Activated CD4-positive, alpha-beta T cell treated with anti-CD3 and anti-CD28 coated beads, Interleukin-2, amount 10 ng/mL, durations not matched to agents 7 days and 5 days (primary cell): ENCODE measurements at regions not wholly inside any gene's neighbourhood (a gene's known extent, or its start where the extent isn't known, plus 50 kb on each side); places are given as distances from the start of the nearest gene placed in this dataset.

Experiments
- CTCF ChIA-PET: fragments of 350-600 bp; sonication (Branson Sonifier 250); formaldehyde crosslinking; loops from one replicate; lab custom pipeline; 2021; ENCODE audit warnings: antibody characterized with exemption; lab: Charles Lee
- POLR2A ChIA-PET: fragments of 350-600 bp; sonication (Branson Sonifier 250); formaldehyde crosslinking; loops from one replicate; lab custom pipeline; 2021; ENCODE audit warnings: antibody characterized with exemption; lab: Charles Lee
- DNase-seq: peaks from one replicate; pipeline ENCODE4 v3.0.0-alpha.2; 2020
- H3K27ac Mint-ChIP-seq: one replicate; pipeline ENCODE4 v1.8.0; 2021; ENCODE audit warnings: mild to moderate bottlenecking, moderate library complexity, mixed read lengths
- H3K27me3 Mint-ChIP-seq: one replicate; pipeline ENCODE4 v1.8.0; 2021; ENCODE audit warnings: mixed read lengths
- H3K36me3 Mint-ChIP-seq: one replicate; pipeline ENCODE4 v1.8.0; 2021; ENCODE audit warnings: low read depth, mixed read lengths
- H3K4me1 Mint-ChIP-seq: one replicate; pipeline ENCODE4 v1.8.0; 2021; ENCODE audit warnings: mixed read lengths
- H3K4me3 Mint-ChIP-seq: one replicate; pipeline ENCODE4 v1.8.0; 2021; ENCODE audit warnings: mild to moderate bottlenecking, moderate library complexity, mixed read lengths
- H3K9me3 Mint-ChIP-seq: one replicate; pipeline ENCODE4 v1.8.0; 2021; ENCODE audit warnings: mixed read lengths

DNA sequence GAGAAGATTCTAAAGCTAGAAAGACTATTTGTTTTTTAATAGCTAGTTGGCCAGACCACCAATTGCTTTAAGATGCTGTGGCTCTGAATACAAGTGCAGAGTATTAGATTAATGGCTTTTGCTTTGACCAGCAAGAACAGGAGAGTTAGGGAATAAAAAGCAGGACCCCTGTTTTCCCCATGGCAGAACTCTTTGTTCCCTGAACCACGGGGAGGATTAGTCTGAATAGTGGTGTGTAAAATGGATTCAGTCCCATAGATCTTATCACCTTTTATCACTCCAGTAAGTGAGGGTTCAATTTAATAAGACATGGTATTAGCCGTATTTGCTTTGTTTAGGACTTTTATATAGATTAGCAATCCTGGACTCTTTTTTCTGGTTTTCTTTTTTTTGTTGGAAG, 562.6 kb upstream of the DPPA4 start:
- H3K27me3 Mint-ChIP-seq = no peaks in the 10 kb centered on the region
- no peaks in the 10 kb centered on the region for H3K9me3 Mint-ChIP-seq
- no peak overlapping the region for H3K27ac Mint-ChIP-seq
- H3K36me3 Mint-ChIP-seq = no peaks in the 10 kb centered on the region
- ChIA-PET CTCF (no interaction called here), POLR2A (no interaction called here)
- DNase-seq = no peak
- H3K4me1 Mint-ChIP-seq = peaks cover 7% of the 10 kb centered on the region
- no peak overlapping the region for H3K4me3 Mint-ChIP-seq

DNA sequence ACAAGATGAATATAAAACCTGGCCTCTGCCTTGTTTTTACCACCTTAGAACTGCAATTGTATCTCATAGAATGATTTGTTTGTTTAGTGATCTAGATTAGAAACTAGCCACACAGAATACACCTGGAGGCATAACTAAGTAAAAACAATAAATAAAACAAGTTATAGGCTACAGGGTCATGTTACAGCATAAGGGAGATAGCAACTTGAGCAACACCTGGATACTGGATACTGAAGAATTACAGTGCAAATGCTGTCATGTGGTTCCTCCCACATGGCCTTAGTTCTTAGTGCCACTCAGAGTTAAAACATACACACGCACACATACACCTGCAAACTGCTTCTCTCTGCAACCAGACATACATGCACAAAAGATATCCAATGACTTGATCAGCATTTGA, 563.4 kb upstream of the DPPA4 start:
- H3K36me3 Mint-ChIP-seq = no peaks in the 10 kb centered on the region
- no peak for DNase-seq
- H3K27ac Mint-ChIP-seq = no peak overlapping the region

DNA sequence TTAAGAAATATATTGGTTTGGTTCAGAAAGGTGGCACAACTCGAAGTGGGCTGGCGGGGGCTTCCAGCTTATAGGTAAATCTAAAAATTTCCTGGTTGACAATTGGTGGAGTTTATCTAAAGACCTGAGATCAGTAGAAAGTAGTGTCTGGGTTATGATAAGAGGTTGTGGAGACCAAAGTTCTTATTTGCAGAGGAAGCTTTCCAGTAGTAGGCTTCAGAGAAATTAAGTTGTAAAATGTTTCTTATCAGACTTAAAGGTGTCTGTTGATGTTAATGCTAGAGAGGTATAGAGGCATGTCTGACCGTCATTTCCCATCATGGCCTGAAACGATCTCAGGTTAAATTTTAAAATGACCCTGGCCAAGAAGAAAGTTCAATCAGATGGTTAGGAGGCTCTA, 565.2 kb upstream of the DPPA4 start:
- Mint-ChIP-seq H3K36me3 (no peaks in the 10 kb centered on the region), H3K4me3 (no peak overlapping the region), H3K27me3 (no peaks in the 10 kb centered on the region), H3K9me3 (peaks cover 4% of the 10 kb centered on the region), H3K4me1 (peaks cover 7% of the 10 kb centered on the region), H3K27ac (no peak overlapping the region)
- ChIA-PET POLR2A (no interaction called here), CTCF (interaction anchor here (0.6 kb wide), 1 partner anchor 915 kb away, joined by 3 read pairs; no protein-coding TSS in a partner anchor)
- no peak for DNase-seq

More for the DNA sequence above, 563.4 kb upstream of the DPPA4 start:
- Mint-ChIP-seq H3K27me3 (no peaks in the 10 kb centered on the region), H3K9me3 (peaks cover 2% of the 10 kb centered on the region), H3K4me3 (no peak overlapping the region), H3K4me1 (peaks cover 7% of the 10 kb centered on the region)
- ChIA-PET POLR2A (no interaction called here), CTCF (no interaction called here)

DNA sequence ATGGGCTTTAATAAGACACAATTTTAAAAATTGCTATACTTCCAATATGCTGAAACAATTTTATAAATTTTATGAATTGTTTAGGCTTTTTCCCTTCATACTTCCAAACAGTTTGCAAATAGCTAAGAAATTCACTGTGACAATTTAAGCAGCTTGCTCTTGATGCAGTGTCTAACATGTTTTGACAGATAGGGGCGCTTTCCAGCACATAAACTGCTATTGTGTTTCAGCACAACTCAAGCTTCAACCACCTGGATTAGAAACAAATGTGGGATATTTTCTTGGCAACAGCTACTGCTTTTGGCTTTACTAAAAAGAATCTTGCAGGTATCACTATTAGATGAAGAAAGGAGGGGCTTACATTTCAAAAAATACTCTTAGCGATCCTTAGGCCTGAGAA, 565.8 kb upstream of the DPPA4 start:
- CTCF ChIA-PET = no interaction called here
- DNase-seq = no peak
- Mint-ChIP-seq H3K36me3 (no peaks in the 10 kb centered on the region), H3K27ac (no peak overlapping the region), H3K27me3 (no peaks in the 10 kb centered on the region), H3K4me3 (no peak overlapping the region), H3K4me1 (peaks cover 7% of the 10 kb centered on the region), H3K9me3 (peaks cover 4% of the 10 kb centered on the region)
- POLR2A ChIA-PET = no interaction called here

DNA sequence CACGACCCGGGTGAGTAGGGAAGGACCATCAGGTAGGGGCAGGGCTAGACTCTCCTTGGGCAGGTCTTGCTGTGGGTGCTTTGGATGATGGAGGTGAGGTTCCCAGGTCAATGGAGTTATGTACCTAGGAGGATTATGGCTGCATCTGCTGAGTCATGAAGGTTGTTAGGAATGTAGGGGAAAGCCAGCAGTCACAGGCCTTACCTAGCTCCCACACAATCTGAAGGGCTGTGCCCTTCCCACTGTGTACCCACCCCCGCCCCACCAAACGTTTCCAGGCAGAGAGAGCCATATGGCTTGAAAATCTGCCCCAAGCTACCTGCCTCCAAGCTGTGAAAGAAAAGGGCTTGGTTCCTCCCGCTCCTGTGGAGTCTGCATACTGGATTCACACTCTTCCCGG, 573.4 kb upstream of the DPPA4 start:
- Mint-ChIP-seq H3K36me3 (no peaks in the 10 kb centered on the region), H3K4me1 (no peaks in the 10 kb centered on the region), H3K27me3 (no peaks in the 10 kb centered on the region), H3K4me3 (no peak overlapping the region), H3K9me3 (peaks cover 8% of the 10 kb centered on the region), H3K27ac (no peak overlapping the region)
- ChIA-PET CTCF (no interaction called here), POLR2A (no interaction called here)
- DNase-seq = no peak

DNA sequence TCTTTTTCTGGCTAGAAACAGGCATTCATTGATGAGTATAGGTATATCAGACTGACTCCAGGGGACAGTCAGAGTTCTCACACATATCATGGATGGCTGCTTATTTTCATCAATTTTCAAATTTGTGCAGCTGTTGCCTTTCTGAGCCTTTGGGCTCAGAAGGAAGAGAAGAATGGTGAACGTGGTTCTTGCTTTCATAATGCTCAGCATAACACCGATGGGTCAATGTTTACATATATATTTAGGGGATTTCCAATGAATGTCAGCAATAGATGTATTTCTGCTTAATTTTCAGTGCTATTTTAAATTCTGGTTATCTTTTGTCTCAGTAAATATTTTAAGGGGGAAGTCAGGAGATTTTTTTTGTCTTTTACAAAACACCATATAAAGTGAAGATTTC, 581.4 kb upstream of the DPPA4 start:
- Mint-ChIP-seq H3K36me3 (no peaks in the 10 kb centered on the region), H3K27ac (no peak overlapping the region), H3K4me1 (no peaks in the 10 kb centered on the region), H3K27me3 (no peaks in the 10 kb centered on the region), H3K4me3 (no peak overlapping the region), H3K9me3 (peaks cover 4% of the 10 kb centered on the region)
- DNase-seq = no peak
- POLR2A ChIA-PET = no interaction called here
- CTCF ChIA-PET = no interaction called here

DNA sequence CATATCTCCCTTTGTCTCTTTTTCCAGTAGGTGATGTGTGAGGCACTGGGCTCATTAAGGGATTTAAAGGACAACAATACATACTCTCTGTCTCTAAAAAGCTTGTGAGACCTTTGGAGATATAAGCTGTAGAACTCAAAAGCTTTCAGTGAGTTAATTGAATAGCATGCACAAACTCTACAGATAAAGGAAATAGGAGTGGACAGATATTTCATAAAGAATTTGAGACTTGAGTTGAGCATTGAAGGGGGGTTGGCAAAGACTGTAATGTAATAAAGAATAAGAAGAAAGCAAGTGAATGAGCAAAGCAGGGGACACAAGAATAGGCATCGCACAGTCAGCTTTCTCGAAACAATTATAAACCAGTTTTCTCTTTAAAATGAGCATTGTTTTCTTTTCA, 583.4 kb upstream of the DPPA4 start:
- POLR2A ChIA-PET = no interaction called here
- Mint-ChIP-seq H3K4me1 (no peaks in the 10 kb centered on the region), H3K27ac (no peak overlapping the region), H3K4me3 (no peak overlapping the region), H3K36me3 (no peaks in the 10 kb centered on the region), H3K27me3 (no peaks in the 10 kb centered on the region), H3K9me3 (peaks cover 4% of the 10 kb centered on the region)
- CTCF ChIA-PET = interaction anchor here (0.6 kb wide), 1 partner anchor 248 kb away, joined by 3 read pairs; no protein-coding TSS in a partner anchor
- no peak for DNase-seq

DNA sequence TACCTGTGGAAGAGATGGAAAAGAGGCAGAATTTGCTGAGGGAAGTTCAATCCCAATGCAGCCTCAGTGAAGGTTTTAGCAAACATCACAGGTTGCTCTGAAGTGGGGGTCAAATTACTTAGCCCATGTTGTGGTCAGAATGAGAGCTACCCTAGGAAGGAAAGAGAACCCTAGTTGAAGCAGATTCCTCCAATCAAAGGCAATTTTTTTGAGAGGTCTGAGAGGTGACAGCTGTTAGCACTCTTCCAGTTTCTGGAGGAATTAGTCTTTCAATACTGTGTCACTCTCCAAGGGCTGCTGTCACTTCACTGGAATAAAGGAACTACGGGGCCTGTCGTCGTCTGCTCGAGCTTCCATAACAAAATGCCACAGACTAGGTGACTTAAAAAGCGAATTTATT, 584.2 kb upstream of the DPPA4 start:
- no peak for DNase-seq
- POLR2A ChIA-PET = no interaction called here
- H3K36me3 Mint-ChIP-seq = no peaks in the 10 kb centered on the region
- CTCF ChIA-PET = no interaction called here
- no peaks in the 10 kb centered on the region for H3K27me3 Mint-ChIP-seq
- H3K9me3 Mint-ChIP-seq = peaks cover 4% of the 10 kb centered on the region
- no peak overlapping the region for H3K4me3 Mint-ChIP-seq
- H3K4me1 Mint-ChIP-seq = no peaks in the 10 kb centered on the region
- H3K27ac Mint-ChIP-seq = no peak overlapping the region

DNA sequence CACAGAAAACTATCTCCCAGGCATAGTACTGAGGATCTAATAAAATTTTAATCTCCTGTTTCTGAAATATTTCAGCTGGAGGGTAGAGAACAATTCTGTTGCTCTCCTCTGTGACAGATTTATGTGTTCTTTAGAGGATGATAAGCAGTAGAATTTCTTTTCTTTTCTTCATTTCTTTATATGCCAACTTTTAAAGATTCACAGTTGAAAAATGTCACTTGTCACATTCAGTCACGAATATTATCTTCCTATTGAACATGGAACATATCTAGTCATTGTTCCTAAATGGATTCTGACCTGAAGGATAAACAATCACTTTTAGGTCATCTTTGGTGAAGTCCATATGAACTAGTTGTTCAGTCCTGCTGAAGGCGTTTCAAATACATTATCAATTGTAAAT, 585.5 kb upstream of the DPPA4 start:
- H3K4me1 Mint-ChIP-seq = no peaks in the 10 kb centered on the region
- no peak overlapping the region for H3K4me3 Mint-ChIP-seq
- no peak overlapping the region for H3K27ac Mint-ChIP-seq
- POLR2A ChIA-PET = no interaction called here
- H3K27me3 Mint-ChIP-seq = no peaks in the 10 kb centered on the region
- no peak for DNase-seq
- CTCF ChIA-PET = no interaction called here
- no peaks in the 10 kb centered on the region for H3K36me3 Mint-ChIP-seq
- no peaks in the 10 kb centered on the region for H3K9me3 Mint-ChIP-seq

DNA sequence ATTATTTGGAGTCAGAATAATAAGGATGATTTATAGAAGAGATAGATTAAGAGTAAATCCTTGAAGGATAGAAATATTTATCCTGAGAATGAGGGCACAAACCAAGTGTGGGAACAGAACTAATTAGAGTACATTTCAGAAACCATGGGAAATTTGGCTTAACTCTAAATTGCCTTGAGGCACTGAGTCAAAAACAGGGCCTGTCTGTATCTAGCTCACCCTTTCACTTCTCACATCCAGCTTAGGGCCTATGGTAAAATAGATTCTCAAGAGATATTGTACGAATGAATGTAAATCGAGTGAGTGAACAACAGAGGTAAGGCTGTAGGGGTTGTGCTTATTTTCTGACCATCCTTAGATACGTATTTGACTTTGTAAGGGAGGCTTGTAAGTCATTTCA, 586.1 kb upstream of the DPPA4 start:
- CTCF ChIA-PET = no interaction called here
- no peaks in the 10 kb centered on the region for H3K9me3 Mint-ChIP-seq
- DNase-seq = no peak
- no peak overlapping the region for H3K4me3 Mint-ChIP-seq
- no peaks in the 10 kb centered on the region for H3K4me1 Mint-ChIP-seq
- H3K27me3 Mint-ChIP-seq = no peaks in the 10 kb centered on the region
- no peaks in the 10 kb centered on the region for H3K36me3 Mint-ChIP-seq
- POLR2A ChIA-PET = no interaction called here
- no peak overlapping the region for H3K27ac Mint-ChIP-seq

DNA sequence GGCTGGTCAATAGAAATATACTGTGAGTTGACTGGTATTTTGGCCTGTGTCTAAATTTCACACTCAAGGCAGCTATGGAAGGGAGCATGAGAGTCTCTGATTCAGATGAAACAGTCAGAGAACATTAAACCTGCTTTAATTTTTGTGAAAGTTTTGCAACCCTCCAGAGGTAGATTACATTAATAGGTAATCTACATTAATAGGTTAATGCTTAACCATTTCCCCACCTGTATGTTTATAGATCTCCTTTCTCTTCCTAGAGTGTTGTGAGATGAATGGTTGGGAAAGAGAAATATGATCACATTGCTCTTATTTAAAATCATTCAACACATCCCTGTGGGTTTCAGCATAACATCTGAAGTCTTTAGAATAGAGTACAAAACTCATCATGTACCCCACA, 586.9 kb upstream of the DPPA4 start:
- Mint-ChIP-seq H3K27me3 (no peaks in the 10 kb centered on the region), H3K4me1 (no peaks in the 10 kb centered on the region), H3K27ac (no peak overlapping the region), H3K36me3 (no peaks in the 10 kb centered on the region), H3K4me3 (no peak overlapping the region), H3K9me3 (no peaks in the 10 kb centered on the region)
- DNase-seq = no peak
- ChIA-PET POLR2A (no interaction called here), CTCF (no interaction called here)

DNA sequence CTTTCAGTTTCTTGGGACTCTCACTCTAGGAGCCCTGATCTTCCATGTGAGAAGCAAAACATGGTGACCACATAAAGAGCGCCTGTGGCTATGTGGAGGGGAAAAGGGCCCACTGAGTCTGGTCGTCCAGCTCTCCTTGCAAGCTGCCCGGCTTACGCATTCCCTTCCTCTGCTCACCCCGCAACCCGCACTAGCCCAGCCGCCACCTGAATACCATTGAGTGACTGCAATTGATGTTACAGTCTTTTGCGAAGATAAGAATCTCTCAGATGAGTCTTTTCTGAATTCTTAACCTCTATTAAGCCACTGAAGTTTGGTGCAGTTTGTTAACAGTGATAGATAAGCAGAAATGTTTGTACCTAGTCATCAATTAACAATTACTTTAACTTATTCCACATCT, 589.0 kb upstream of the DPPA4 start:
- Mint-ChIP-seq H3K27ac (no peak overlapping the region), H3K4me3 (no peak overlapping the region), H3K9me3 (no peaks in the 10 kb centered on the region), H3K27me3 (no peaks in the 10 kb centered on the region), H3K4me1 (no peaks in the 10 kb centered on the region), H3K36me3 (no peaks in the 10 kb centered on the region)
- DNase-seq = no peak
- CTCF ChIA-PET = no interaction called here
- POLR2A ChIA-PET = no interaction called here

DNA sequence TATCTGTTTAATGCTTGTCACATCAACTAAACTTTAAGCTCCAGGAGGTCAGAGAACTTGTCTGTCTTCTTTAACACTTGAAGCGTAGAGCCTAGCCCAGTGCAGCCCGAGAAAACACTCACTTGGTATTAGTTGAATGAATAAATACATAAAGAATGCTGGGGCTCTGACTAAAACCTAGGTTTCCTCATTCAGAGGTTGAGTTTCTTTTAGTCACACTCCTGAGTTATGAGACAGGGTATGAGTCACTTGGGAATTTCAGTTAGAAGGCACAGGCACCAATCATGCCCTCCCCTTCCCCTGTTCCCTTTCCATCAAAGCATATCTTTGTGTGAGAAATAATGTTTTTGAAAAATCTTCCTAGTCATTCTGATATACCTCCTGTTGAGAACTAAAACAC, 589.8 kb upstream of the DPPA4 start:
- Mint-ChIP-seq H3K27me3 (no peaks in the 10 kb centered on the region), H3K9me3 (no peaks in the 10 kb centered on the region), H3K4me3 (no peak overlapping the region), H3K27ac (no peak overlapping the region), H3K4me1 (no peaks in the 10 kb centered on the region), H3K36me3 (no peaks in the 10 kb centered on the region)
- no peak for DNase-seq
- ChIA-PET POLR2A (no interaction called here), CTCF (no interaction called here)

DNA sequence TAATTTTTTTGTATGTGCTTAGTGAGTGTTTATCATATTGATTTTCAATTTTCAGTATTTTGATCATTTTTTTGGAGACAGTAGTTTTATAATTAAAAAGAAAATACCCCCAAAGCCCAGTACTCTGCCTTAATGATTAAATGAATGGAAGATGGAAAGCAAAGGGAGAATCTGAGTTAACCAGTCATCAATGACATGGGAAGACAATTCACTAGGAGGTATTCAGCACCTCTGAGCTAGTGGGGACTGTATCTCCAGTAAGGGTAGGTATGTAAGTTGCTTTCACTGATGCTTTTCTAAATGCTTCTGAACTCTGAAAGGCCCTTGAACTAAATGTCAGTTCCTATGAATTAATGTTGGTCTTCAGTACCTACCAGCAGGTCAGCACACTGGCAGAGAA, 590.4 kb upstream of the DPPA4 start:
- no peaks in the 10 kb centered on the region for H3K27me3 Mint-ChIP-seq
- no peaks in the 10 kb centered on the region for H3K36me3 Mint-ChIP-seq
- no peaks in the 10 kb centered on the region for H3K9me3 Mint-ChIP-seq
- POLR2A ChIA-PET = no interaction called here
- CTCF ChIA-PET = no interaction called here
- DNase-seq = no peak
- H3K27ac Mint-ChIP-seq = no peak overlapping the region
- no peak overlapping the region for H3K4me3 Mint-ChIP-seq
- H3K4me1 Mint-ChIP-seq = no peaks in the 10 kb centered on the region
